HG02943 (cell line): ENCODE measurements at regions not wholly inside any gene's neighbourhood (a gene's known extent, or its start where the extent isn't known, plus 50 kb on each side); places are given as distances from the start of the nearest gene placed in this dataset.
"Not testable (repeated sequence)": the region's sequence is repeated elsewhere in the genome, so short reads cannot be mapped to it uniquely, and the experiment has no call there.

ENCODE experiments used
- ATAC-seq: cut with Tn5 transposase; IDR thresholded peaks from one replicate; pipeline ENCODE4 v1.9.1; 2021; ENCODE audit warnings: mild to moderate bottlenecking, low read depth, moderate library complexity; ENCODE audit not compliant: unreplicated experiment

DNA sequence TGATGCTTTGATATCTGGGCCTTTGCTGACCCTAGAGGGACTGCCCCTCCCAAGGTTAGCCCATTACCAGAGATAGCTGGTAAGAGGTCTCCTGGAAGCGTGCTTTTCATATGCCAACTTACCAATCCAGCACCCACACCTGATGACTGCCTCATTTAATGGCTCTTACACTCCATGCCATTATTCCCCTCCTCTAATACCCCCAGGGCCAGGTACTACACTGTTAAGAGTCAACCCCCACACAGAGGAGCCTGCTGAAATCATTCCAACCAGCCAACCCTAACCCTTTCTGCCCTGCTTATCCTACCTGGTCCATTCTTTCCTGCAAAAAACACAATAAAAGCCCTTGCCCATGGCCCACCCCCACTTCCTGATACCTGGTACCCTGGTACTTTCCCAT is 736.8 kb upstream of the SLC35B3 start:
- no peak for ATAC-seq

DNA sequence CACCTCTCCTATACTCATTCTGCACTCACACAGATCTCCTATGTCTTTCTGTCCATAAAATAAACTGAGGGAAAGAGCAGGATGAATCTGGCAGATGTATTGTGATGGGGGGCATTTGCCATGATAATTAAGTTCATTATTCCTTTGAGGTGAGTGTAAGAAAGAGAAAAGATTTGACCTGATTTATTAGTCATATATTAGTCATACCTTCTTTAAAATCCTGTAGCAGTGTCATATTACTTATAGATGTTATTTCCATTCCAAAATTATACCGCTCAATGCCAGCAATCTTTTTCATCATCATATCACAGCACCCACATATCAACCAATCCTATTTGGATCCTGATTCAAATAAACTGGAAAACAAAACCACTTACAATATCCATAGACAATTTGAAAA is 733.3 kb upstream of the SLC35B3 start:
- no peak for ATAC-seq

DNA sequence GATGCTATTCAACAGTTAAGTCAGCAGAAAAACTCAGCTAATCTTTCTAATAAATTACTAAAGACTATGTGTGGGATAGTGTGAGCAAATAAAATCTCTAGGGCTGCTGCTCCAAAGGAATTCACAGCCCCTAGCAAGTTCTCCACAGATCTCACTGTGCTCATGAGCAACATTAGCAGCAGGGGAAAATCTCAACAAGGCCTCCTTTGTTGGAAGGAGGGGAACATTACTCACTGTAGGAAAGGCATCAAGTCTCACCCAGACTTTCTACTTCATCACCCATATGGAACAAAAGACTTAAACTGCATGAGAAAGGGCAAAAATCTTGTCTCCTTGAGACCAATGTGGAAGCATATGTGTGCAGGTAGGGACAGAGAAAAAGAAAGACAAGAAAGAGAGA is 726.4 kb upstream of the SLC35B3 start:
- no peak for ATAC-seq

DNA sequence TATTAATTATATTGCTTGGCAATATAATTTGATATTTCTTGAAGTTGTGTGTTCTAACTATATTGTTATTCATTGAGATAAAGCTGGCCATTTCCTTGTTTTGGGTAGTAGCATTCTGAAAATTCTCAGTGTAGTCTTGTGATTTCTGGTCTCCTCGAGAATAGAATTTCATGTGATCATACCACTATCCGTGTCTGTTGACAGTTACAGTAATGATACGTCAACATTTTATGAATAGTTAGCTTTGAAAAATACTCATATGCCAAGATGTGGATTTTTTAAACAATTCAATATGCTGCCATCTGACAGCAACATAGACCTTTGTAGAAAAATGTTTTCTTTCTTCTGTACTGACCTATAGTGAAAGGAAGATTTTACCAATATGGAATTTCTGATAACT is 723.7 kb upstream of the SLC35B3 start:
- no peak for ATAC-seq

DNA sequence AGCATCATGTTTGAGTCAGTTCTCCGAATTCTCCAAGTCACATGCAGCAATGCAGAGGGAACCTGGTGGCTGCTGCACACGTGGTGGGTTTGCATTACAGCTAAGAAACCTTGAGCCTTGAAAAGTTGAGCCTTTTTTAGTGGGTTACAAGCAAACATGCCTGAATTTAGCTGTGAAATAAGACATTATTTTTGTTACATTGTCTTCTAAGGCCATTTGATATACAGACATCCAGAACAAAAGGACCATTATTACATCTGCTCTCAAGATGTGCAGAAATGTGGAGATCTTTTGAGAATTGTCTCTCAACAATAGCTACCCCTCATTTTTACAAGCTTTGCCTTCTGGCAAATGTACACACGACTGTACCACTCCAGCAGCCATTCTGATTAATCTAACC is 720.5 kb upstream of the SLC35B3 start:
- ATAC-seq, result no peak

DNA sequence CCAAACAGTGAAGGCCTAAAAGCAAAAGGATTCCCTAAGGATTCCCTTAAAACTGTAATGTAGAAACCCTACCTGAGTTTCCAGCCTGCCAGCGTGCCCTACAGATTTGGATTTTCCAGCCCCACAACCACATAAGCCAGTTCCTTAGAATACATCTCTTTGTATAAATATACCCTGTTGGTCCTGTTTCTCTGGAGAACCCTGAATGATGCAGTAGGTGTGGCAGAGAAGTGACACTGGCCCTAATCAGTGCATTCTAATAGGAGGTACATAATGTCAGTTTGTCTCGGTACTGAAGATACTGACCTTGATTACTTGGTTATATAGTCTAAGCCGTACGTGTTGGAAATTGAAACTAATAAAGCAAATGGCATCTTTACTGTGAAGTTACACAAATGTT is 707.8 kb upstream of the SLC35B3 start:
- ATAC-seq, result no peak

DNA sequence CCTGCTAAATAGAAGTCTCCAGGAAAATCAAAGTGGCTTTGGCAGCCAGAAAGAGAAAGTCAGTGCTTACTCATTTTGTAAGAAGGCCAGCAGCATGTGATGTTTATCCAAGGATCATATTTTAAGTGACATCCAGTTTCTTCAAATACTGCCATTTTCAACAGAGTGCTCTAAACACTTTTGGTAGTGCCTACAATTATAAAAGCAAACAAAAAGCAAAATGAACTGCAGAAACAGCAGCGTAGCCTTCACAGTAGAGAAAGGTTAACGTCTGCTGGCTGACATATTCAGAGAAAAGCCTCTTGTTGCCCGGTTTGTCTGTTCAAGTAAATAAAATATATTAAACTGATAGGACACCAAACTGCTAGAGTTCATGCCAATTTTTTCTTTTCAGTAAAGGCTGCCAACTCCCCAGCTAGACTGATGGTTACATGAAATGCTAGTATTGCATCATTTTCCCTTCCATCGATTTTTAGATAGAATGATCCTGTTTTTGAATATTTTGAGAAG is 705.7 kb upstream of the SLC35B3 start:
- no peak for ATAC-seq

DNA sequence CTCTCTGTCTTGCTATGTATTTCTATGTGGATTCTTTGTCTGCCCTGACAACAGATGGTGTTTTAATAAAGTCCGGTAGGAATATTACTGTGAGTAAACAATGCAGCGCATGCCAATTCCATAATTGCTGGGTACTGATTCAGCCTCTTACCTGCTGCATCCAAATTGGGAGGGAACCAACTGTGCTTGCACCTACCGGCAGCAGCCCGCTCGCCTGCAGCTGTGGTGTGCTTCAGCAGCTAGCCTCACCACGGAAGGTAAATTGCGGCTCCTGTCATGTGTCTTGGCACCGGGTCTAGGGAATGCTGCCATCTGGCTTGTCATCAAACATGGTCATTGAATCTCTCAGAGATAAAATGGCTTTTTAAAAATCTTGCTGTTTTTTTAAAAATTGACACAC is 704.8 kb upstream of the SLC35B3 start:
- ATAC-seq, result no peak

DNA sequence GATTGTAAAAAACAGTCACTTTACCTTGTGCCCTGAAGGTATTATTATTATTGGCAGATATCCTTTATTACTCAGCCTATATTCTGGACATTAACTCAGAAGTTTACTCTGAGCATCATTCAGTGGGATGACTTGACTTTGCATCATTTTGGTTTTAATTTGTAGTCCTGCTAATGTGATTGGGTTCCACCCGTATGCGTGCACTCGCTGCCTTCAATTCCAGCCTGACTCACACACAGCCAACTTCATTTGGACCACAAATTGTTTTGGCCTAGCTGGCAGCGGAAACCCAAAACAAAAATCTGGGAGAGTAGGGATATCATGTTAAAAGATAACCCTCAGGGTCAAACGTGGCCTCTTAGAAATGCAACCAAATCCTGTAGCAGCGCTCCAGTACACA is 704.4 kb upstream of the SLC35B3 start:
- ATAC-seq, result no peak

DNA sequence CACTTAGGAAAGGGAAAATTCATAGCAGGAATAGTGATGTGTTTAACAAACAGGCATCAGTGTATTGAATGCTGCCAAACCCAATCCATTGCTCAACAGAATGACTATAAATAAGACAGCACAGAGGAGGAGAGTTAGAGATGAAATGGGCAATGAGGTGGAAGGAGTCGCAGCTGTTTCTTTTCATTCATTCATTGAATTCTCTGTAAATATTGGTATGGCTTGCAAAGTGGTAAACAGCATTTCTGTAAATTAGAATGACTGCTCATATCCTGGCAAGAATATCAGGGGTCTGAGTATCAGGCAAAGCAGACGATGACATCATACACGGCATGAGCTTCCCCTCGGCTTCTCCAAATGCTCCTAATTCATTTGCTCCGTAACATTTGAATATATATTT is 703.6 kb upstream of the SLC35B3 start:
- ATAC-seq, result no peak

DNA sequence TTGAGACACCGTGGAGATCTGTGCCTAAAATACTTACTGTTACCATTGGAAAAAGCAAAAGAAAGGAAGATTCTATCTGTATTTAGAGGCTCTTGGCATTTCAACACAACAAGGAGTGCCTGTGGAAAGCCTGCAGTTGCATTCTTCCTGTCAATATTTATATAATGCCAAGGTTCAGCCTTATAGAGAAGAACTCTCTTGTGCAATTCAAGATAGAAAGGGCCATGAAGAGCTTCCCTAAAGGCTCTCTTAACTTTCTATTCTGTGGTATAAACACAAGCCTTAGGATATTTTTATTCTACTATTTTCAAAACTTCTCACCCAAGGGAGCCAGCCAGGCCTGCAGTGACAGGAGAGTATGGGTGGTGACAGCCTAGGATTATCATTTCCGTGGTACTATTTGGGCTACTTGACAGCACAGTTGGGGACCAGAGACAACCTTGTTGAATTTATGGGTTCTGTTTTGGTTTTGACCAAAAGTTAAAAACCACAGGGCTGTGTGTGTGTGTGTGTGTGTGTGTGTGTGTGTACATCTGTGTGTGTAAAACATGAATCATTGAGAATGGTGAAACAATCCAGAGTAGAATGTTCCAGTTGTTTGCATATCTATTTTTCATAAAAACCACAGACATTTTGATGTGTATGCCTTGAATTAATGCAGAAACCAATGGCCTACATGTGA is 700.9 kb upstream of the SLC35B3 start:
- ATAC-seq, result no peak

DNA sequence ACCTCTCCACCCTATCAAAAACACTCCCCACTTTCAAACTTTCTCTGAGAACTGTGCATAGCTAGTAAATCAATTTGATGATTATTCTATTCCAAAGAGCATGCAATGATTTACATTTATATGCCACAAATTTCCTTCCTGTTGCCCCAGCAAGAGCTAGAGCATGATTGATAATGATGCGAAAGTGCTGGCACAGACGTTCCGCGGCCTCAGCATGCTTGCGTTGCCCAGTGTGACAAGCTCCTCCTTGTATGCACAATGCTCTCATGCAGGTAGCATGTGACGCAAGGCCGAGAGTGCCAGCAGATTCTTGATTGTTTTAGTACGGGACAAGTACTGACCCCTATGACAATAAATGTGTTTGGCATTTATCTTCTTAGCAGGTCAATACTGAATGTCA is 696.3 kb upstream of the SLC35B3 start:
- ATAC-seq, result no peak

DNA sequence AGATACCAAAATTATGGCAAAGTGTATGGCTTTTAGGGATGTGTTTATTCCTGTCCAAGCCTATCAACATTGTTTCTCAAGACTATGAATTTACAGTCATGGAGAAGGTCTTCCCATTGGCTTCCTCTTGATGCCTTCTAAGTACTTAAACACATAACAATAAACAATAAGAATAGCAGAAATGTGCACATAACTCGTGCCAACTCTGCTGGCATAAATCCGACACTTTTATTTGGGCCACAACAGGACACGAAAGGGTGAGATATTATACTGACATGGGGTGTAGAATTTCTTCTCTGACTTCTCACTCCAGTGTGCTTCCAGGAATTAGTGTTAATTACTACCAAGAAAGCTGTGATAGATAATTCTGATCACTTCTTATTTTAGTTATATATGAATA is 695.9 kb upstream of the SLC35B3 start:
- no peak for ATAC-seq

DNA sequence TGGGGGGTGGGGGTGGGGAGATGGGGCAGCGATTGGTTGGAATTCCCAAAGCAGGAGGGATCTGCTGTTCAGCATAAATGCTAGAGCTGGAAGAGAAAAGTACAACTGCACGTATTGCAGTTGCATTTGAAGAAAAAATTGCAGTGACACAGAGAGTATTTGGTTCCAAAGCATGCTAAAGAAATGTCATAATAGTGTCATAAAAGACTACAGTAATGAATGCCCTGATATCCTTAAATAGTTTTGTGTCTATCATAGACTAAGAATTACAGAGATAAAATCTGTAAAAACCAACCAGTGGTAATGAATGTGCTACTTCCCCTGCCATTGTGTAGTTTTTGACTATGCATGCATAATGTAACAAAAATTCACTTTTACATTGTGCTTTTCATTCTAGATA is 693.6 kb upstream of the SLC35B3 start:
- ATAC-seq, result no peak

DNA sequence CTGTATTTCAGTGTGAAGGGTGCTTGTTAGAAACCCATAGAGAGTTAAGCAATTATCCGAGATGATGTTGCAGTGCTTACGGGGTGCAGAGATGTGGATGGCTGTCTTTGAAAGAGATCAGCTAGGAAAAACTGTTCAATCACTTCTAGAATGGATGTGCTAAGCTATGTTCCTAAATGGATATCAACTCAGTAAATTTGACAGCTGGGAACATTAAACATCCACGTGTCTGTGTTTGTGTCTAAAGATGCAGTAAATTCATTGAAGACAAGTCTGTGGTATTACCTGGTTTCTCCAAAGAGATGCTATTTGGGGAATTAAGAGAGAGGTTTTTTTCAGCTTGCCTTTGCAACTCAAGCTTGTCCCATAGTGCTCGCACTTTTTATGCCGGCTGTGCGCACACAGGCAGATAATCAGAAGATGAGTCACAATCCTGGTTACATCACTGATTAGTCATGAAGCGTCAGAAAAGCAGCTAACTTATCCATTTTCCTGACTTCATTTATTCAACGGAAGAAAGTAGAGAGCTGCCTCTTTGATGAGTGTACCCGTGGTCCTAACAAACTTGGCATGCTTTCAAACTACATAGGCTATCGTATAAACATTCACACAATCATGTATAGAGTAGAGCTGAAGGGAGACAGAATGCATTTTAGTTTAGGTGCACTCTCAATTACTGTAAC is 691.7 kb upstream of the SLC35B3 start:
- no peak for ATAC-seq

DNA sequence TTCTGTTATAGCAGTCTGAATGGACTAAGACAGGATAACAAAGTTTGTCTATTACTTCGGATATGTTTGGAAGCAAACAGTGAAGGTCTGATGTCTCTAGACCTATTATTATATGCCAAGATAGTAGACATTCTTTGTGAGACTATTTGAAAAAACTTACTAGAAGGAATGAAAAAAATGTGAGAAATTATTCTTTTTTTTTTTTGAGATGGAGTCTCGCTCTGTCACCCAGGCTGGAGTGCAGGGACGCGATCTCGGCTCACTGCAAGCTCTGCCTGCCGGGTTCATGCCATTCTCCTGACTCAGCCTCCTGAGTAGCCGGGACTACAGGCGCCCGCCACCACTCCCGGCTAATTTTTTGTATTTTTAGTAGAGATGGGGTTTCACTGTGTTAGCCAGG is 690.7 kb upstream of the SLC35B3 start:
- ATAC-seq, result not testable (repeated sequence)

DNA sequence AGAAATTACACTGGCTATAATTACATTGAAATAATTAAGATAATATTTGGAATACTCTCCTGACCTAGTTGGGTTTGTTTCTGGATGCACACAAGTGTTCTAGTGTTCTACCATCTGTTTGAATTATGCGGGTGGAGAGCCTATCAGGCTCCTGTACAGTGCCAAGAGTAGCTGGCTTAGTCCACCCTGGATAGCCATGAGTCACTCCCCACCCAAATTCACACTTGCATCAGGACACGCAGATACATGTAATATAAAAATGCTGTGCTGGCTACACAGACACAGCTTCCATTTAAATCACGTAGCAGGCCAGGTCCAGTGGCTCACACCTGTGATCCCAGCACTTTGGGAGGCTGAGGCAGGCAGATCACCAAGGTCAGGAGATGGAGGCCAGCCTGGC is 686.2 kb upstream of the SLC35B3 start:
- no peak for ATAC-seq

DNA sequence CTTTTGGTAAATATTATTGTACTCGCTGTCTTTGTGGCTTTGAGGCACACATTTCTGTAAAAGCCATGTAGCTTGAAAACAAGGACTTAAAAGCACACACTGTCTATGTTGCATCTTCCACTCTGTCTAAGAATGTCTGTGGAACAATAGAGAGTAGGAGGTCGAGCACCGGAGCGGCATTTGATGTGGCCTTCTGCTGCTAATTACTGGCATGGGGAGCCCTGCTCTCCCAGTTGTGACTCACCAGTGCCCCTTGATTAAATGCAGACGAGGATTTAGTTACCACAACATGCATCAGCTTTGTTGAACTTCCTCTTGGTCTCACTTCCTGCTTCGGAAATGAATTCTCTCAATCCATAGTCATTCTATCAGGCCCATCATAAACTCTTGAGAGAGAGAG is 680.7 kb upstream of the SLC35B3 start:
- no peak for ATAC-seq

DNA sequence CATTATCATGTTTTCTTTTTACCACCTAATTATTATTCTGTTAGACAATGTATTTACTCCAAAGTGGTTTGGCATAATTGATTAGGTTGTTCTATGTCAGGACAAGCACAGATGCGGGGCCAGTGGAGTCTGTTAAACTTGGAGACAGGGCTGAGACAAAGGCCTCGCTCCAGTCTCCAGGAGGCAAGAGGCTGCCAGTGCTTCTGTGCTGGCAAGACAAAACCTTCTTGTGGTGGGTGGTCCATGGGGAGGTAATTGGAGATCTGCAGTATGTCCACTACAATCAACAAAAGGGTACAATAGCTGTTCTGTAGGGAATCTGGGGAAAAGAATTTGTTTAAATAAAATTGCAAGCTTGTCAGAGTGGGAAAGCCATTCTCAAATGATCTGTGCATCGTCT is 677.2 kb upstream of the SLC35B3 start:
- ATAC-seq, result no peak

DNA sequence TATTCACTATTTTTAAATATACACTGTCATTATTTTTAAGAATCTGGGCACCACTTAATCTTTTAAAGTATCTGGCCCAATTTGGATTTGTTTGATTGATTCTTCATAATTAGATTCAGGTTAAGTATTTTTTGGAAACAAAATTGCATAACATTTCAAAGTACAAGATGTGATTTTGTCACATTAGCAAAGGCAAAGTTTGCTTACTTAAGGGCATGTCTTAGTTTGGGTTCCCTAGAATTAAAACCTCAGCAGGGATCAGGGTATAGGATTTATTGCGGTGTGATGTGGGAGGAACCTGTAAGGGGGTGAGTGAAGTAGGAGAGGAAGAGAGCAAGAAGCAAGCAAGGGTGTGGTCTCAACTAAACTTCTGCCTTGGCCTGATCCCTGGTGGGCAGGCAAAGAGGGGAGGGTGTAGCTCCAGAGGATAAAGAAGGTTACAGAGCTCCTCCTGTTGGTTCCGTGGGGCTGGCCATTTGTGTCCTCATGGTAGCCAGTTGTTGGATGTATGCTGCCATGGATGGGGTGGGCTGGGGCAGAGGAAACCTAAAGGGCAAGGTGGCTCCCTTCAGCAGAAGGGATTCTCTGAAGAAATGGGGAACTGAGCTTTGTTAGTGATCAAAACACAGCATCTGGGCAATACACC is 668.7 kb upstream of the SLC35B3 start:
- no peak for ATAC-seq

DNA sequence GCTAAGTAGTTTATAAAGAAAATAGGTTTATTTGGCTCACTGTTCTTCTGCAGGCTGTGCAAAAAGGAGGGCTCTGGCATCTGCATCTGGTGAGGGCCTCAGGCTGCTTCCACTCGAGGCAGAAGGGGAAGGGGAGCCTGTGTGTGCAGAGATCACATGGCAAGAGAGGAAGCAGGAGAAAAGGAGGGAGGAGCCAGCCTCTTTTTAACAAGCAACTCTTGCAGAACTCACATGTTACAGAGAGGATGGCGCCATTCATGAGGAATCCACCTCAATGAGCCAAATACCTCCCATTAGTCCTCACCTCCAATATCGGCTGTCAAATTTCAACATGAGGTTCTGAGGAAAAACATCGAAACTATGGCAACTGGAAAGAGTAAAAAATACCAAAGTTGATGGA is 666.6 kb upstream of the SLC35B3 start:
- ATAC-seq, result no peak
